ENCODE measurements at regions not wholly inside any gene's neighbourhood (a gene's known extent, or its start where the extent isn't known, plus 50 kb on each side); places are given as distances from the start of the nearest gene placed in this dataset.

DNA sequence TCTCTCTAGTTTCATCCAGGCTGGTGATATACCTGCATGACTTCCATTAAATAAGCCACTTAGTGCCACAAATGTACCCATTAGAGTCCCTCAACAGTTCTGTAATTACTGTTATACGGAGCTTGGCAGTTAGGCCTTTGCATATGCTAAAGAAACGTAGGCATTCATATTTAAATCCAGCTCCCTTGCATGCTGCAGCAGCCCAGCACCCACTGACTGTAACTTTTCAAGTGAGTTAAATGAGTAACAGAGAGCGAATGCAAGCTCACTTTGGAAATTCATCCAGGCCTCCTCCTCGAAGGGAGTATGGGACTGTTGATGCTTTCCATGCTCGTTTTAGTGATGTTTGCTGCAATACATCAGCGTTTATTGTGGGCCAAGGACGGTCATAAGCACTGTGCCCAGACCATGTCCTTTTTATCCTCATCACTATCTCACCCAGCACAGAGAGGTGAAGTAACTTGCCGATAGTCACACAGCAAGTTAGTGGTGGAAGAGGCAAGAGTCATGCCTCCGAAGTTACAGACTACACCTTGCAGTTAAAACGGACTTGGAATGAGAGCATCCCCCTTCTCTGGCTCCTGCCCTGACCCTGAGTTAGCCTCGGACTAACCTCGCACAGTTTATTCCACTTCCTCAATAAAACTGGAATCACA lies 179.4 kb upstream of the PDE10A start:
- TF ChIP-seq, protein P1, sequence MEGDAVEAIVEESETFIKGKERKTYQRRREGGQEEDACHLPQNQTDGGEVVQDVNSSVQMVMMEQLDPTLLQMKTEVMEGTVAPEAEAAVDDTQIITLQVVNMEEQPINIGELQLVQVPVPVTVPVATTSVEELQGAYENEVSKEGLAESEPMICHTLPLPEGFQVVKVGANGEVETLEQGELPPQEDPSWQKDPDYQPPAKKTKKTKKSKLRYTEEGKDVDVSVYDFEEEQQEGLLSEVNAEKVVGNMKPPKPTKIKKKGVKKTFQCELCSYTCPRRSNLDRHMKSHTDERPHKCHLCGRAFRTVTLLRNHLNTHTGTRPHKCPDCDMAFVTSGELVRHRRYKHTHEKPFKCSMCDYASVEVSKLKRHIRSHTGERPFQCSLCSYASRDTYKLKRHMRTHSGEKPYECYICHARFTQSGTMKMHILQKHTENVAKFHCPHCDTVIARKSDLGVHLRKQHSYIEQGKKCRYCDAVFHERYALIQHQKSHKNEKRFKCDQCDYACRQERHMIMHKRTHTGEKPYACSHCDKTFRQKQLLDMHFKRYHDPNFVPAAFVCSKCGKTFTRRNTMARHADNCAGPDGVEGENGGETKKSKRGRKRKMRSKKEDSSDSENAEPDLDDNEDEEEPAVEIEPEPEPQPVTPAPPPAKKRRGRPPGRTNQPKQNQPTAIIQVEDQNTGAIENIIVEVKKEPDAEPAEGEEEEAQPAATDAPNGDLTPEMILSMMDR (IDR thresholded peaks at IDR 0.05): no peak
- TF ChIP-seq MXD4 (CRISPR knock-in tag; IDR thresholded peaks at IDR 0.05; ENCODE audit: borderline replicate concordance): no peak
- no peak for TF ChIP-seq SMAD3 (CRISPR knock-in tag; IDR thresholded peaks at IDR 0.05; ENCODE audit: borderline replicate concordance)
- TF ChIP-seq ZNF138 (CRISPR knock-in tag; conservative IDR thresholded peaks at IDR 0.05): no peak
- TF ChIP-seq, protein P2, sequence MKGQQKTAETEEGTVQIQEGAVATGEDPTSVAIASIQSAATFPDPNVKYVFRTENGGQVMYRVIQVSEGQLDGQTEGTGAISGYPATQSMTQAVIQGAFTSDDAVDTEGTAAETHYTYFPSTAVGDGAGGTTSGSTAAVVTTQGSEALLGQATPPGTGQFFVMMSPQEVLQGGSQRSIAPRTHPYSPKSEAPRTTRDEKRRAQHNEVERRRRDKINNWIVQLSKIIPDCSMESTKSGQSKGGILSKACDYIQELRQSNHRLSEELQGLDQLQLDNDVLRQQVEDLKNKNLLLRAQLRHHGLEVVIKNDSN (CRISPR knock-in tag; IDR thresholded peaks at IDR 0.05): no peak
- TF ChIP-seq ZNF263 (CRISPR knock-in tag; IDR thresholded peaks at IDR 0.05; ENCODE audit: low read depth): no peak
- TF ChIP-seq FOXK1 (CRISPR knock-in tag; IDR thresholded peaks at IDR 0.05): no peak
